GM12865 (cell line): ENCODE measurements at regions not wholly inside any gene's neighbourhood (a gene's known extent, or its start where the extent isn't known, plus 50 kb on each side); places are given as distances from the start of the nearest gene placed in this dataset.

Experiments
- DNase-seq: peaks from one replicate; pipeline ENCODE4 v3.0.0; 2010; ENCODE audit warnings: low read depth
- H3K4me3 ChIP-seq: 2 replicates; pipeline ENCODE4 v1.5.1; 2011; ENCODE audit warnings: mild to moderate bottlenecking, low read depth, low read length, control low read depth
- CTCF ChIP-seq: IDR thresholded peaks from 2 replicates; pipeline ENCODE4 v1.5.1; 2011; ENCODE audit warnings: low read length, control low read depth, low read depth, inconsistent platforms; ENCODE audit not compliant: insufficient read depth; ENCODE audit errors: missing control alignments

- DNase-seq, result no peak
- no peak for TF ChIP-seq CTCF
Observed at GRCh38 chr2:3966470-3966869, 263.1 kb downstream of the DCDC2C start.

GRCh38 chr2:3968736-3969135, 265.4 kb downstream of the DCDC2C start:
- TF ChIP-seq CTCF, result no peak
- no peak overlapping the region for H3K4me3 ChIP-seq
- DNase-seq, result no peak

More at GRCh38 chr2:3966470-3966869, 263.1 kb downstream of the DCDC2C start:
- H3K4me3 ChIP-seq, result no peak overlapping the region

- TF ChIP-seq CTCF, result no peak
- no peak for DNase-seq
- no peak overlapping the region for H3K4me3 ChIP-seq
Observed at GRCh38 chr2:3970791-3971651, 267.6 kb downstream of the DCDC2C start.

DNA sequence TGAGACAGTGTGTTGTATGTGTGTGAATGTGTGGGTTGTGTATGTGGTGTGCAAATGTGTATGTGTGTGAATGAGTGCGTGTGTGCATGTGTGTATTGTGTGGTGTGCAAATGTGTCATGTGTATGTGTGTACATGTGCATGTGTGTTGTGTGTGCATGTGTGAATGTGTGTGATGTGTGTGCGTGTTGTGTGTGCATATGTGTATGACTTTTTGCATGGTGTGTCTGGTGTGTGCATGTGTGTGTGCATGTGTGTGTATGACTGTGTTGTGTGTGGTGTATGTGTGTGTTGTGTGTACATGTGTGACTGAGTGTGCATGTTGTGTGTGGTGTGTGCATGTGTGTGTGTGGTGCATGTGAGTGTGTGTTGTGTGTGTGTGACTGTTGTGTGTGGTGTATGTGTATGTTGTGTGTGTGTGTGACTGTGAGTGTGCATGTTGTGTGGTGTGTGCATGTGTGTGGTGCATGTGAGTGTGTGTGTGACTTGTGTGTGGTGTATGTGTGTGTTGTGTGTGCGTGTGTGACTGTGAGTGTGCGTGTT, 268.3 kb downstream of the DCDC2C start:
- H3K4me3 ChIP-seq, result no peak overlapping the region
- no peak for DNase-seq
- no peak for TF ChIP-seq CTCF

DNA sequence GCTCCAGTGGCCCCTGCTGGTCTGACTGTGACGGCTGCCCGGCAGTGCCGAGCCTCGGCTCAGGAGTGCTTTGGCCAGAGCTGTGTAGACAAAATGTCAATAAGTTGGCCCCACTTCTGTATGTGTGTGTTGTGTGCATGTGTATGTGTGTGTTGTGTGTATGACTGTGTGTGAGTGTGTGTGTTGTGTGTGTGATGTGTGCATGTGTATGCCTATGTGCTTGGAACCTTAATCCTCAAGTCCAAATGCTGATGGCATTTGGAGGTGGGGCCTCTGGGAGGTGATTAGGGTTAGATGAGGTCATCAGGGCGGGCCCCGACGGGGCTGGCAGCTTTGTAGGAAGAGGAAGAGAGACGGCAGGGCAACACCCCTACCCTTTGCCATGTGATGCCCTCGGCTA, 269.0 kb downstream of the DCDC2C start:
- no peak for DNase-seq
- TF ChIP-seq CTCF, result no peak
- H3K4me3 ChIP-seq, result no peak overlapping the region

DNA sequence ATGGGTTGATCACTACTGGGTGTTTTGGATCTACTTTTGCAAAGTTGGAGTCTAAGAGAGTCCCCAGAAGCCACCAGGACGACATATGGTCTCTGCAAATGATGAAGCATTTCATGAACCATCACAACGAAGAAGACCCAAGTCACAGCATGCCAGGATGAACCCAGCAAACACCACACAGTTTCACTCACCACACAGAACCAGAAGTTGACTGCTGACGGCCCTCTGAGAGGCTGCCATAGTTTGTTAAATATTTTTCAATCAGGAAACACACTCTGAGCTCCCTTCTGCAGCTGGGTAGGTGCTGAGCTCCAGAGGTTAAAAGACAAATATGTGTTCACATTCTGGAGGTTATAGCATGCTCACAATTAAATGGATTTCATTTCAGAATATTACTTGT, 271.4 kb downstream of the DCDC2C start:
- TF ChIP-seq CTCF, result no peak
- H3K4me3 ChIP-seq, result no peak overlapping the region
- DNase-seq, result no peak
